Left ventricle myocardium superior (tissue), 1 donor: ENCODE measurements at regions not wholly inside any gene's neighbourhood (a gene's known extent, or its start where the extent isn't known, plus 50 kb on each side); places are given as distances from the start of the nearest gene placed in this dataset.
"Not testable (repeated sequence)": the region's sequence is repeated elsewhere in the genome, so short reads cannot be mapped to it uniquely, and the experiment has no call there.

Experiments used
- ATAC-seq: fragments of 200-7000 bp; cut with Tn5 transposase; one replicate; pipeline ENCODE4 v1.9.1; 2020; ENCODE audit warnings: mild to moderate bottlenecking, moderate library complexity
- DNase-seq: peaks from one replicate; pipeline ENCODE4 v3.0.0-alpha.2; 2020
- intact Hi-C: fragments of 100-400 bp; cut with micrococcal nuclease; formaldehyde crosslinking; loops from one replicate; pipeline ENCODE4 v1.11.0; 2022
- donor health status: DM: no; HTN: yes; CAD: no; lungs with severe emphysema.

DNA sequence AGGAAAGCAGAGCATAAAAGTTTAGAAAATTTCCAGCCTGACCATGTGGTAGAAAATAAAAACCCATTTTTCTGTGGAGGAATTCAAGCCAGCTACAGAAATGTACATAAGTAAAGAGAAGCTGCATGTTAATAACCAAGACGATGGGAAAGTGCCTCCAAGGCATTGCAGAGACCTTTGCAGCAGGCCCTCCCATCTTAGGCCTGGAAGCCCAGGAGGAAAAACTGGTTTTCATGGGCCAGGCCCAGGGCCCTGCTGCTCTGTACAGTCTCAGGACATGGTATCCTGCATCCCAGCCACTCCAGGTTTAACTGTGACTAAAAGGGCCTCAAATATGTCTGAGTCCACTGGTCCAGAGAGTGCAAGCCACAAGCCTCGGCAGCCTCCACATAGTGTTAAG lies 754.8 kb upstream of the RIOK2 start:
- intact Hi-C loops, result no loop called here
- no peak for DNase-seq

DNA sequence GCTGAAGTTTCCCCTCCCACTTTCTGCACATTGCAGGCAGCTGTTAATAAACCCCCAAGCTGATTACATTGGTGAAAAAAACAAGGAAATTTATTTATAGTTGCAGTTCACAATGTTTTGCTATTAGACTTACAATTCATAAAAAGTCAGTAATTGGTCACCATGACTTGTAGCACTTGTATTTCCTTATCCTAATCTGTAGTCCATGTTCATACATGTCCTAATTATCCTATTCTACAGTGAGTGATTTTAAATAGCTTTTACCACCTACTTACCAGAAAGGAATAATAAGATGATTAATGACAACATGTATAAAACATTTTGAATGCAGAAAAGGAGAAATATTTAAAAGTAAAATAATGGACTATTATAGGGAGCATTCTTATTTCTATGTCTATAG lies 760.0 kb upstream of the RIOK2 start:
- DNase-seq (no peak), ATAC-seq (no peak)
- intact Hi-C loops, result no loop called here

More for the DNA sequence above, 754.8 kb upstream of the RIOK2 start:
- ATAC-seq, result no peak

DNA sequence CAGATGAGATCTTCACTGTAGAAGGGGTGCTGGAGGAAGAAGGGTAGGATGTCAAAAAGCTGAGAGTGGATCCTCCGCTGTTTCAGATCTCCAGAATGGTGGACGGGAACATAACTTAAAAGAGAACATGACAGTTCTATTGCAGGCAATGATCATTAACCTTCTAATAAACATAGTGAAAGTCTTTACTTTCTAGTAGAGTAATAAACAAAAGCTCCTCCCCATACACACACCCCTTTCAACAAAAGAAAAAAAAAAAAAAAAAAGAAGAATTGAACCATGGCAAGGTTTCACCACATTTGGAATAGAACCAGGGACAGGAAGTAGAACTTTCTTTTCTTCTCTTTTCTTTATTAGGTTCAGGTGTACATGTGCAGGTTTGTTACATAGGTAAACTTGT lies 768.1 kb upstream of the RIOK2 start:
- intact Hi-C loops, result no loop called here
- no peak for ATAC-seq
- no peak for DNase-seq

DNA sequence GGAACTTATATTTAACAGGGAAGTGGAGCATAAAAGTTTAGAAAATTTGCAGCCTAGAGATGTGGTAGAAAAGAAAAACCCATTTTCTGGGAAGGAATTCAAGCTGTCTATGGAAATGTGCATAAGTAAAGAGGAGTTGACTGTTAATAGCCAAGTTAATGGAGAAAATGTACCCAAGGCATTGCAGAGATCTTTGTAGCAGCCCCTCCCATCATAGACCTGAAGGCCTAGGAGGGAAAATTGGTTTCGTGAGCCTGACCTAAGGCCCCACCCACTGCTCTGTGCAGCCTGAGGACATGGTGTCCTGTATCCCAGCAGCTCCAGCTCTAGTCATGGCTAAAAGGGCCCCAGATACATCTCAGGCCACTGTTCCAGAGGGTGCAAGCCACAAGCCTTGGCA lies 772.4 kb upstream of the RIOK2 start:
- intact Hi-C loops, result no loop called here
- ATAC-seq, result no peak
- DNase-seq, result no peak

DNA sequence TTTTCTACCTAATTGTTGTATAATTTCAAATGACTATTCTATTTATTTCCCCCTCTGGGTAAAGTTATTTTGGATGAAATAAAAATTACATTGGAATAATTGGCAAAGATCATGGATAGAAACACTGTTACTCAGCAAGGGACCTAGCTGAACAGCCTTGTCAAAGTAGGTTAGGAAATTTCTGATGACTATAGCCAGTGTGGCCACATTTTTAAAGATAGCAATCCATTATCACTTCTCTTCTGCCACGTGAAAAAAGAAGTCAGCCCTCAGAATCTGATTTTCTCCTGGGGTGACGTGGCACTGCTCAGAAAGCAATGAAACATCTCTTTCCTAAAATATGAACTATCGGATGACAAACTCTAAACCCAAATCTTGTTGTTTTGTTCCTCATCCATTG lies 784.2 kb upstream of the RIOK2 start:
- DNase-seq (no peak), ATAC-seq (no peak)
- intact Hi-C loops, result no loop called here

DNA sequence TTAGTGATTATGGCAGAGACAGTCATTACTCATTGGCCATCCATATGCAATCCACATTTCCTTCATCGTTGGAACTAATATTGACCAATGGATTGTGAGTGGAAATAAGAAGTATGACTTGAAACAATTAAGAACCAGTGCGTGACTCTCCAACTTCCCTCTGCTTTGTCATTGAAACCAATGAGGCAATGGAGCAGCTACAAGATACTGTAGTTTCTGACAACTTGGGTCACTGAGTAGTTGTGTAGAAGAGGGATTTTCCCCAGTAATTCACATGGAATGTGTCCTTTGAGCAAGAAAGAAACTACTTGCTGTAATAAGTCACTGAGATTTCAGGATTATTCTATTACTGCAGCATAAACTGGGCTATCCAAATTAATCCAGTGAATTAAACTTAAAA lies 785.3 kb upstream of the RIOK2 start:
- intact Hi-C loops, result no loop called here
- DNase-seq (no peak), ATAC-seq (no peak)

DNA sequence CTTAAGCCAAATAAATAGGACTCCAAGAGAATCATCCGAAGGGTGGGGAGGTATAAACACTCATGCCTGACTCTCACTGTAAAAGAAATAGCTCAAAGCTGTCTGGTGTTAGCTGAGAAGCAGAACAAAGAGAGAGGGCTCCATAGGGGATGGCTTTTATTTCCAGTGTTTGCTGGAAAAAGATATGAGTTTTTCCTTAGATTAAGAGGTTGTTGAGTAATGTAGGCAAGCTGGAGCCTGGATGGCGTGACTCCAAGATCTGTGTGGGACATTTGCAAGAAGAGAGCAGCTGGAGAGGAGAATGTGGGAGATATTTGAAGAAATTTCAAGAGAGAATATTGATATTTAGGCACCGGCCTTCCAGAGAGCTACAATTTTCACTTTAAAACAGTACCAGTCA lies 793.7 kb upstream of the RGMB start:
- intact Hi-C loops, result no loop called here
- ATAC-seq, result peak; percentile 63
- peak; percentile 57 for DNase-seq

DNA sequence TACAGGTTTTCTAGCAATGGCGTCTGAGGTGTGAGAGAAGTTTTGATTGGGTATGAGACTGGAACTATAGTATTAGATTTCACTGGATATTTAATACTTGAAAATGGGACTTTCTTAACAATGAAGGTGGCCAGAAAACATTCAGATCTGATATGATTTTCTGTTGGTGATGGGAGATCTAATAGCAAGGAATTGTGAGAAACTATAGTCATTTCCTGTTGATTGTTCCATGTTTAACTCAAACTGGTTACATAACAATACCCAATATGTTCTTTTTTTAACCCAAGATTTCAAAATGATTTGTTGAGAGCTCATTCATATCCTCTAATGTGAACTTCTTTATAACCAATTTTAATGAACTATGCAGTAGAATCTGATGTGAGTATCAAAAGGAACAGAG lies 793.2 kb upstream of the RGMB start:
- intact Hi-C loops, result no loop called here
- ATAC-seq (no peak), DNase-seq (no peak)

DNA sequence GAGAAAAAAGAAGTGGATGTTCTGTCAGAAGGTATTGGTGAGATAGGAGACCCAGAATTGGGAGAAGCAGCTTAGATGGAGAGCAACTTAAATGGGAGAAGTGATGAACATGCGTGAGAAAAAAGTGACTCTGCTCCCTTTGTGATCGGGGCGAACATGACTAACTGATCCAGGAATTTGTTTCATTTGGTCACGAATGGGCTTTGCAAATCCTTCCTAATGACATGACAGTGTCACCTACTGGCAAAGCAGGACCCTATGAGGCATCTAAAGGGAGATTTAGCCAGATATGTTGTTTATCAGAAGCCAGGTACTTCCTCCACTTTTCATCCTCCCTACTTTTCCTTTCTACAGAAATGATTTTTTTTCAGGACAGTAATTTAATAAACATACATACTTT lies 787.4 kb upstream of the RGMB start:
- no peak for DNase-seq
- intact Hi-C loops, result no loop called here
- ATAC-seq, result no peak

DNA sequence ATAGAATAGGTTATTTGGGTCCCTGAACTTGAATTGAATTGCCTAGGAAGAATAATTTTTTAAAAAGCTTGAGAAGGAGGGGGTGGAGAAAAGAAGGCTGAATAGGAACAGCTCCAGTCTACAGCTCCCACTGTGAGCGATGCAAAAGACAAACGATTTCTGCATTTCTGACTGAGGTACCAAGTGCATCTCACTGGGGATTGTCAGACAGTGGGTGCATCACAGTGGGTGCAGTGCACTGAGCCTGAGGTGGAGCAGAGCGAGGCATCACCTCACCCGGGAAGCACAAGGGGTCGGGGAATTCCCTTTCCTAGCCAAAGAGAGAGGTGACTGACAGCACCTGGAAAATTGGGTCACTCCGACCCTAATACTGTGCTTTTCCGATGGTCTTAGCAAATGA lies 782.2 kb upstream of the RGMB start:
- no peak for DNase-seq
- intact Hi-C loops, result no loop called here
- no peak for ATAC-seq

DNA sequence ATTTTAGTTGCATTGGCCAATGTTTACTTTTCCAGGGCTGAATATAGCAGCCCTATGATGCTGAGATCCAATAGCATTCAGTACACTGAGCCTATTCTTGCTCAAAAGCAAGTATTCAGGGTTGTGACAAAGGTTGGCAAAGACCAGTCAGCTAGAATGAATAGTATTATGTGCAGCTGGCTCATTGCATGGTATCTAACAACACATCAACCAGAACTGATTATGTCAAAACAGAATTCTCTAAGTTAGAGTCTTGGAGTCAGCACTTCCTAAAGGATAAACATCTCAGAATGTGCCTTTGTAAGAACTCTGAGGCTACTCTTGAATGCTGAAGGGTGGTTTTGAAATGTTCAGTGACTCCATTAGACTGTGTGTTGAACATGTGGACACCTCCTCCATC lies 774.5 kb upstream of the RGMB start:
- no peak for DNase-seq

DNA sequence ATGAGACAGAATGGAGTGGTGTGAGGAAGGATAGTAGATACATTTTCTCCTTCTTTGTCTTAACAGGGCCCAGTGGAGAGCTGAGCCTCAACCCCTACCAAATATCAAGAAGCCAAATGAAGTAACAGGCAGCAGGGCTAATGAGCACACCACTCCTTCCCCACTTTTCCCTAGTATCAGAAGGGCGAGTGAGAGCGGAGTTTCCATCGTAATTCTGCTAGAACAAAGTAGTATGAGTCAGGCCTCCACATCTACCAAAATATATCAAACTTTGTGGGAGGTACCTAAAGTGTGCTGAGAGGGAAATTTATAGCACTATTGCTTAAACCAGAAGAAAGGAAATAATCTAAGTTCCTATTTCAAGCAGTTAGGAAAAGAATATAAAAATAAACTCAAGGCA lies 769.0 kb upstream of the RGMB start:
- DNase-seq (no peak), ATAC-seq (no peak)
- intact Hi-C loops, result no loop called here

More for the DNA sequence above, 774.5 kb upstream of the RGMB start:
- intact Hi-C loops, result no loop called here
- ATAC-seq, result peak; percentile 26

DNA sequence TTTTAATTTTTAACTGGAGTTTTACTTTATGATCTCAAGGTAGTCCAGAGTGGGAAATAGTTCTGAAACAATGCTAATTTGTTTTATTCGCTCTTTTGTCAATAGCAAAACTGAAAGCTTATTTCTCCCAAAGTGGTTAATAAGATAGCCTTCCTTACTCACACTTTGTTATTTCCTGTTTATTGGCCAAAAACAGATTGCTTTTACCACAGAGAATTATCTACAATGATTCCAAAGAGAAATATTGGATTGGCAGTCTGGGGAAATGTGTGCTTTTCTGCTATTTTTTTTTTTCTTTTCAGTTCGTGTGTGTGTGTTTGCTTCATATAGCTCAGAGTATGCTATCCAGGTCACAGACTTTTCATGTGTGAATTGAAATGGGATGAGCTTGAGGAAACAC lies 756.7 kb upstream of the RGMB start:
- ATAC-seq (no peak), DNase-seq (no peak)
- intact Hi-C loops, result no loop called here

DNA sequence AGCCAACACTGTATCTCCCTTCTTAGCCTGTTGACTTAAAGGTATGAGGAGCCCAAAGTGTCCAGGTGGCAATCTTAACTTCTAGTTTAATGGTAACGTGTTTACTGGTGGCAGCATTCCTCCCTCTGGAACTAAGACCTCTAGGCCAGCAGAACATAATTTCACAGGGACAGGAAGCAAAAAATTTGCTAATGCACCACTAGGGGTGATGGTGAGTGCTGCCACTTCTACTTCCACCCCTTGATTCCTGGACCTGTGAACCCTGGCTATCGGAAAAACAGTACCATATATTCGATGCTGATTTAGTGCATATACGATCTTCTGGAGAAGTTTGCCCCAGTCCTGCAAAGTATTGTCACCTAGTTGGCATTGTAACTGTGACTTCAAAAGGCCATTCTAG lies 743.2 kb upstream of the RGMB start:
- intact Hi-C loops, DNase-seq, ATAC-seq: not testable (repeated sequence)

DNA sequence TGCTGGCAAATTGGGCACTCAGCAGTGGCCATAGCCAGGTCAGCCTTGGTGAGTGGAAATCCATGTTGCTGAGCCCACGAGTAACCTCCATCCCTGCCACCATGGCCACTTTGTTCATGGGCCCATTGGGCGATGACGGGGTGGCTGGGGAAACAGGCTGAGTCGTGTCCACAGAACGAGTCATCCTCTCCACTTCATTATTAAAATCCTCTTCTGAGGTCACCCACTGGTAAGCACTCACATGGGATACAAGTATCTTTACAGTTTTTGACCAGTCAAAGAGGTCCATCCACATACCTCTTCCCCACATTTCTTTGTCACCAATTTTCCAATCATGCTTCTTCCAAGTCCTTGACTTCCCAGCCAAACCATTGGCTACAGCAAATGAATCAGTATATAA lies 742.4 kb upstream of the RGMB start:
- ATAC-seq, intact Hi-C loops, DNase-seq: not testable (repeated sequence)

DNA sequence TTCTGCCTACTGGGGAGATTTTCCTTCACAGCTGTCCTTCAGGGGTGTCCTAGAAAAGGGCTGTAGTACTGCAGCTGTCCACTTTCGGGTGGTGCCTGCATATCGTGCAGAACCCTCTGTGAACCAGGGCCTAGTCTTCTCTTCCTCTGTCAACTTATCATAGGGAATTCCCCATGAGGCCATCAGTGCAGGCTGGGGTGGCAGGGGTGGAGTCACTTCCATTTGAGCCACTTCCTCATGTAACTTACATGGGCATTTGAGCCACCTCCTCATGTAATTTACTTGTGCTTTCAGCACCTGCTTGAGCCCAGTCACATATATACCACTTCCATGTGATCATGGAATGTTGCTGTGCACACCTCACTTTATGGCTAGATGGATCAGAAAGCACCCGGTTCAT lies 742.0 kb upstream of the RGMB start:
- no peak for DNase-seq
- no peak for ATAC-seq
- intact Hi-C loops, result no loop called here

DNA sequence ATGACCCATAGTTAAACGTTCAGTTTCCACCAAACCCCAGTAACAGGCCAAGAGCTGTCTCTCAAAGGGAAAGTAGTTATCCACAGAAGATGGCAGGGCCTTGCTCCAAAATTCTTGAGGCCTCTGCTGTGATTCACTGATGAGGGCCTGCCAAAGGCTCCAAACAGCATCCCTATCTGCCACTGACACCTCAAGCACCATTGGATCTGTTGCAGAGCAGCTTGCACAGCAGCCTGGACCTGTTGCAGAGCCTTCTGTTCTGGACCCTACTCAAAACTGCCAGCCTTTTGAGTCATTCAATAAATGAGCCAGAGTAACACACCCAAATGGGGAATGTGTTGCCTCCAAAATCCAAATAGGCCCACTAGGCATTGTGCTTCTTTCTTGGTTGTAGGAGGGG lies 741.5 kb upstream of the RGMB start:
- DNase-seq, result no peak
- intact Hi-C loops, result no loop called here
- no peak for ATAC-seq

DNA sequence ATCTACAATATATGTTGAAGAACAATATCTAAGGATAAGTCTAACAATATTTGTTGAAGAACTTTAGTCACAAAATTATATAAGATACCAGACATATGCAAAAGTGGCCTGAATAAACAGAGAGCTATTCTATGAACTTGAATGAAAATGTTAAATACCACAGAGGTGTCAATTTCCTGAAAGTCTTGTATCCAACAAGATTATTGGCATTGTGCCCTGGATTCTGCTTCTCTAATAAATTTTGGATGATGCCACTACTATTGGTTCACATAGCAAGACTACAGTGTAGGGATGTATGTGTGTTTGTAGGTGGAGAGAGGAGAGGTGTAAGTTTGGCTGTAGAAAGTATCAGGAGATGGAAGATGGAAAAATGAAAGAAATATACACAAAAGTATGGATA lies 731.8 kb upstream of the RGMB start:
- DNase-seq, result no peak
- intact Hi-C loops, result no loop called here
- ATAC-seq, result no peak

DNA sequence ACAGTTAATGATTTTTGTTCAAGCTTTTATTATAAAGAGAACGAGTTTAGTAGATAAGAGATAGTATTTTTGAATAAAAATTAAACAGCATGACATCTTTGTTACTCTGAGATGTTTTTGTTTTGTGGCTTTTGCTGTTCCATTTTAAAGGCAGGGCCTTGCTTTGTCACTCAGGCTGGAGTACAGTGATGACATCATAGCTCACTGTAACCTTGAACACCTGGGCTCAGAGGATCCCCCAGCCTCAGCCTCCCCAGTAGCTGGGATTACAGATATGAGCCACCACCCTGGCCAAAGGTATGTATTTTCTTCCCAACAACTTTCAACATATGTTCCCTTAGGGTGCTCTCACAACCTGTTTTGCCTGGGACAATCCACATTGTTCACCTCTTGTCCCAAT lies 730.9 kb upstream of the RGMB start:
- ATAC-seq (no peak), DNase-seq (no peak)
- intact Hi-C loops, result no loop called here

DNA sequence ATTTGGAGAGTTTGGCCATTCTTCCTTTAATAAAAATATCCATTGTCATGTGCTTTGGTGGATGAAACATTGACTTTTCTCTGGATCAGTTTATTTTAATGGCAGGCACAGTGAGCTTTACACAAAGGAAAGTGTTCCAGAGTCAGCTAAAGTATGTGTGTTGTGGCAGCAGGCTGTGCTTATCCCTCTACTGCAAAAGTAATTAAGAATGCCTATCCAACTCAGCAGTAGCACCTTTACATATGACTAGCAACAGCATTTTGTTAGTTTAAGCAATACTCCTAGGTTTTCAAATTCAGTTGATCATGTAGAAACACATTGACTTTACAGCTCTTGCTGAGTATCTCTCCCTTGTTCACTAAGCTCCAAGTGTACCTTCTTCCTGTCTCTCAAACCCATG lies 730.5 kb upstream of the RGMB start:
- intact Hi-C loops, result no loop called here
- DNase-seq (no peak), ATAC-seq (no peak)

DNA sequence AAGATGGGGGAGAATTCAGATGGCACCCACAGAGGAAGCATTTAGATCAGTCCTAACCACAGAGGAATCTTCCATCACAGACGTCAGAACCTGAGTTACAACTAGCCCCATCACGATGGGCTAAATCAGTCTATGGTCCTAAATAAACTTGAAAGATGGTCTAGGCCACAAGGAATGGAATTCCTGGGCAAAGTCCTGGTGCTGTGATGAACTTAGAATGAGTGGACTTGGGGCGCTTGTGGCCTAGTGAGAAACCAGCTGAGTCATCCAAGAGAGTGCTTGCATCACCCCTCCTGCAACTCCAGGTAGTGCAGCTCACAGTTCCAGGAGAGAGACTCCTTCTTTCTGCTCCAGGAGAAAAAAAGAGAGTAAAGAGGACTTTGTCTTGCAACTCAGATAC lies 722.9 kb upstream of the RGMB start:
- ATAC-seq (no peak), DNase-seq (no peak)
- intact Hi-C loops, result no loop called here

DNA sequence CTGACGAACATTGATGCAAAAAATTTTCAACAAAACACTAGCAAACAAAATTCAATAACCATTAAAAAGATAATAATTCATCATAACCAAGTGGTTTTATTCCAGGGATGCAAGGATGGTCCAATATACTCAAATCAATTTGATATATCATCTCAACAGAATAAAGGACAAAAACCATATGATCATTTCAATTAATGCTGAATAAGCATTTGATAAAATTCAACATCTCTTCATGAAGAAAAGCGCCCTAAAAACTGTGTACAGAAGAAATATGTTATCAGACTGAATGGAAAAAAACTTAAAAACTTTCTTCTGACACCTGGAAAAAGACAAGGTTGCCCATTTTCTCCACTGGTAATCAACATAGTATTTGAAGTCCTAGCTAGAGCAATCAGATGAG lies 720.3 kb upstream of the RGMB start:
- DNase-seq (no peak), ATAC-seq (no peak)
- intact Hi-C loops, result no loop called here

DNA sequence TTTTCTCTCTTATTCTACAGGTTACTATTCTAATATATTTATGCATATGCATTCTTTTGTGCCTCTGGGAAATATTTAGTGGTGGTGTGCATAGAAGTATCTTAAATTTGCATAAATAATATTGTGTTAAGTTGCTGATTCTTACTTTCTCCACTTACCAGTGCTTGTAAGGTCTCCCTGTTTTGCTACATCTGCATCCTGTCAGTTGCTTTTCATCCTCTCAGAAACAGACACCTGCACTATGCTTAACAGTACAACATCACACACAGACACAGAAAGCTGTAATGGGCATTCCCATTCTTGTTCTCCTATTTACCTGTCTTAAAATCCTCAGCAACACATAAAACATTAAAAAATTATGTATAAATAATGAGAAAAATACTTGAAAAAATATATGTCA lies 713.3 kb upstream of the RGMB start:
- intact Hi-C loops, result no loop called here
- ATAC-seq (no peak), DNase-seq (no peak)
